ENCODE measurements at regions not wholly inside any gene's neighbourhood (a gene's known extent, or its start where the extent isn't known, plus 50 kb on each side); places are given as distances from the start of the nearest gene placed in this dataset.

- Histone ChIP-seq H3K4me1 (ENCODE audit: control insufficient read depth in 2 of 2, insufficient read depth in 2 of 2, low read length in 2 of 2) (no peaks in the 10 kb centered on the region), H3K4me3 (ENCODE audit: low read length in 2 of 2) (no peak overlapping the region), H3K9me3 (ENCODE audit: control insufficient read depth in 2 of 2, insufficient read depth in 1 of 2, low read length in 1 of 2) (no peaks in the 10 kb centered on the region), H3K36me3 (ENCODE audit: control insufficient read depth in 2 of 2, insufficient read depth in 2 of 2, low read length in 1 of 2) (no peaks in the 10 kb centered on the region), H3K27ac (ENCODE audit: low read depth in 1 of 2, low read length in 1 of 2) (no peak overlapping the region), H3K27me3 (ENCODE audit: control insufficient read depth in 2 of 2, insufficient read depth in 1 of 2, low read length in 1 of 2) (no peaks in the 10 kb centered on the region)
- DNase-seq (ENCODE audit: low read depth in 6 of 9, low spot score in 9 of 9): no peak
- WGBS: 95% methylated on average over 3 of the region's 3 CpGs
Measured at GRCh38 chr6:115613488-115613887, 447.2 kb downstream of the FRK start.

- no peak for DNase-seq (ENCODE audit: low read depth in 6 of 9, low spot score in 9 of 9)
- no peak overlapping the region for H3K27ac ChIP-seq (ENCODE audit: low read depth in 1 of 2, low read length in 1 of 2)
- no peak overlapping the region for H3K4me3 ChIP-seq (ENCODE audit: low read length in 2 of 2)
- H3K36me3 ChIP-seq (ENCODE audit: control insufficient read depth in 2 of 2, insufficient read depth in 2 of 2, low read length in 1 of 2): no peaks in the 10 kb centered on the region
- no peaks in the 10 kb centered on the region for H3K27me3 ChIP-seq (ENCODE audit: control insufficient read depth in 2 of 2, insufficient read depth in 1 of 2, low read length in 1 of 2)
- no peaks in the 10 kb centered on the region for H3K9me3 ChIP-seq (ENCODE audit: control insufficient read depth in 2 of 2, insufficient read depth in 1 of 2, low read length in 1 of 2)
- WGBS: 84% methylated on average over 7 of the region's 7 CpGs
- H3K4me1 ChIP-seq (ENCODE audit: control insufficient read depth in 2 of 2, insufficient read depth in 2 of 2, low read length in 2 of 2): no peaks in the 10 kb centered on the region
Measured at GRCh38 chr6:115612796-115613479, 447.8 kb downstream of the FRK start.

- Histone ChIP-seq H3K4me1 (ENCODE audit: control insufficient read depth in 2 of 2, insufficient read depth in 2 of 2, low read length in 2 of 2) (no peaks in the 10 kb centered on the region), H3K4me3 (ENCODE audit: low read length in 2 of 2) (no peak overlapping the region), H3K36me3 (ENCODE audit: control insufficient read depth in 2 of 2, insufficient read depth in 2 of 2, low read length in 1 of 2) (no peaks in the 10 kb centered on the region), H3K9me3 (ENCODE audit: control insufficient read depth in 2 of 2, insufficient read depth in 1 of 2, low read length in 1 of 2) (no peaks in the 10 kb centered on the region), H3K27ac (ENCODE audit: low read depth in 1 of 2, low read length in 1 of 2) (no peak overlapping the region), H3K27me3 (ENCODE audit: control insufficient read depth in 2 of 2, insufficient read depth in 1 of 2, low read length in 1 of 2) (no peaks in the 10 kb centered on the region)
- 1% methylated on average over 1 of the region's 1 CpG for WGBS
- DNase-seq (ENCODE audit: low read depth in 6 of 9, low spot score in 9 of 9): no peak
Measured at GRCh38 chr6:115612216-115612615, 448.5 kb downstream of the FRK start.

- Histone ChIP-seq H3K4me1 (ENCODE audit: control insufficient read depth in 2 of 2, insufficient read depth in 2 of 2, low read length in 2 of 2) (no peaks in the 10 kb centered on the region), H3K27me3 (ENCODE audit: control insufficient read depth in 2 of 2, insufficient read depth in 1 of 2, low read length in 1 of 2) (no peaks in the 10 kb centered on the region), H3K4me3 (ENCODE audit: low read length in 2 of 2) (no peak overlapping the region), H3K27ac (ENCODE audit: low read depth in 1 of 2, low read length in 1 of 2) (no peak overlapping the region), H3K9me3 (ENCODE audit: control insufficient read depth in 2 of 2, insufficient read depth in 1 of 2, low read length in 1 of 2) (no peaks in the 10 kb centered on the region), H3K36me3 (ENCODE audit: control insufficient read depth in 2 of 2, insufficient read depth in 2 of 2, low read length in 1 of 2) (no peaks in the 10 kb centered on the region)
- no peak for DNase-seq (ENCODE audit: low read depth in 6 of 9, low spot score in 9 of 9)
- 90% methylated on average over 5 of the region's 5 CpGs for WGBS
Measured at GRCh38 chr6:115610696-115611095, 450.0 kb downstream of the FRK start.

- Histone ChIP-seq H3K4me3 (ENCODE audit: low read length in 2 of 2) (no peak overlapping the region), H3K9me3 (ENCODE audit: control insufficient read depth in 2 of 2, insufficient read depth in 1 of 2, low read length in 1 of 2) (no peaks in the 10 kb centered on the region), H3K27ac (ENCODE audit: low read depth in 1 of 2, low read length in 1 of 2) (no peak overlapping the region), H3K4me1 (ENCODE audit: control insufficient read depth in 2 of 2, insufficient read depth in 2 of 2, low read length in 2 of 2) (no peaks in the 10 kb centered on the region), H3K36me3 (ENCODE audit: control insufficient read depth in 2 of 2, insufficient read depth in 2 of 2, low read length in 1 of 2) (no peaks in the 10 kb centered on the region), H3K27me3 (ENCODE audit: control insufficient read depth in 2 of 2, insufficient read depth in 1 of 2, low read length in 1 of 2) (no peaks in the 10 kb centered on the region)
- no peak for DNase-seq (ENCODE audit: low read depth in 6 of 9, low spot score in 9 of 9)
- 91% methylated on average over 4 of the region's 4 CpGs for WGBS
Measured at GRCh38 chr6:115609111-115609510, 451.6 kb downstream of the FRK start.

GRCh38 chr6:115602466-115602865 is 458.2 kb downstream of the FRK start:
- Histone ChIP-seq H3K9me3 (ENCODE audit: control insufficient read depth in 2 of 2, insufficient read depth in 1 of 2, low read length in 1 of 2) (no peaks in the 10 kb centered on the region), H3K27ac (ENCODE audit: low read depth in 1 of 2, low read length in 1 of 2) (no peak overlapping the region), H3K27me3 (ENCODE audit: control insufficient read depth in 2 of 2, insufficient read depth in 1 of 2, low read length in 1 of 2) (no peaks in the 10 kb centered on the region), H3K4me1 (ENCODE audit: control insufficient read depth in 2 of 2, insufficient read depth in 2 of 2, low read length in 2 of 2) (no peaks in the 10 kb centered on the region), H3K36me3 (ENCODE audit: control insufficient read depth in 2 of 2, insufficient read depth in 2 of 2, low read length in 1 of 2) (no peaks in the 10 kb centered on the region), H3K4me3 (ENCODE audit: low read length in 2 of 2) (no peak overlapping the region)
- no peak for DNase-seq (ENCODE audit: low read depth in 6 of 9, low spot score in 9 of 9)
- WGBS: 92% methylated on average over 3 of the region's 3 CpGs

GRCh38 chr6:115601509-115601908 is 459.2 kb downstream of the FRK start:
- no peaks in the 10 kb centered on the region for H3K27me3 ChIP-seq (ENCODE audit: control insufficient read depth in 2 of 2, insufficient read depth in 1 of 2, low read length in 1 of 2)
- H3K27ac ChIP-seq (ENCODE audit: low read depth in 1 of 2, low read length in 1 of 2): no peak overlapping the region
- no peak overlapping the region for H3K4me3 ChIP-seq (ENCODE audit: low read length in 2 of 2)
- no peaks in the 10 kb centered on the region for H3K9me3 ChIP-seq (ENCODE audit: control insufficient read depth in 2 of 2, insufficient read depth in 1 of 2, low read length in 1 of 2)
- no peaks in the 10 kb centered on the region for H3K4me1 ChIP-seq (ENCODE audit: control insufficient read depth in 2 of 2, insufficient read depth in 2 of 2, low read length in 2 of 2)
- no peak for DNase-seq (ENCODE audit: low read depth in 6 of 9, low spot score in 9 of 9)
- no peaks in the 10 kb centered on the region for H3K36me3 ChIP-seq (ENCODE audit: control insufficient read depth in 2 of 2, insufficient read depth in 2 of 2, low read length in 1 of 2)
- WGBS: 87% methylated on average over 2 of the region's 2 CpGs

GRCh38 chr6:115601064-115601463 is 459.6 kb downstream of the FRK start:
- WGBS: 88% methylated on average over 1 of the region's 1 CpG
- no peak for DNase-seq (ENCODE audit: low read depth in 6 of 9, low spot score in 9 of 9)
- Histone ChIP-seq H3K36me3 (ENCODE audit: control insufficient read depth in 2 of 2, insufficient read depth in 2 of 2, low read length in 1 of 2) (no peaks in the 10 kb centered on the region), H3K9me3 (ENCODE audit: control insufficient read depth in 2 of 2, insufficient read depth in 1 of 2, low read length in 1 of 2) (no peaks in the 10 kb centered on the region), H3K27ac (ENCODE audit: low read depth in 1 of 2, low read length in 1 of 2) (no peak overlapping the region), H3K4me1 (ENCODE audit: control insufficient read depth in 2 of 2, insufficient read depth in 2 of 2, low read length in 2 of 2) (no peaks in the 10 kb centered on the region), H3K4me3 (ENCODE audit: low read length in 2 of 2) (no peak overlapping the region), H3K27me3 (ENCODE audit: control insufficient read depth in 2 of 2, insufficient read depth in 1 of 2, low read length in 1 of 2) (no peaks in the 10 kb centered on the region)

GRCh38 chr6:115594891-115595290 is 465.8 kb downstream of the FRK start:
- WGBS: 95% methylated on average over 1 of the region's 1 CpG
- Histone ChIP-seq H3K4me3 (ENCODE audit: low read length in 2 of 2) (no peak overlapping the region), H3K36me3 (ENCODE audit: control insufficient read depth in 2 of 2, insufficient read depth in 2 of 2, low read length in 1 of 2) (no peaks in the 10 kb centered on the region), H3K4me1 (ENCODE audit: control insufficient read depth in 2 of 2, insufficient read depth in 2 of 2, low read length in 2 of 2) (no peaks in the 10 kb centered on the region), H3K27ac (ENCODE audit: low read depth in 1 of 2, low read length in 1 of 2) (no peak overlapping the region), H3K9me3 (ENCODE audit: control insufficient read depth in 2 of 2, insufficient read depth in 1 of 2, low read length in 1 of 2) (no peaks in the 10 kb centered on the region), H3K27me3 (ENCODE audit: control insufficient read depth in 2 of 2, insufficient read depth in 1 of 2, low read length in 1 of 2) (no peaks in the 10 kb centered on the region)
- DNase-seq (ENCODE audit: low read depth in 6 of 9, low spot score in 9 of 9): no peak

Measured in thymus (tissue), 11 donors.